ENCODE measurements at regions not wholly inside any gene's neighbourhood (a gene's known extent, or its start where the extent isn't known, plus 50 kb on each side); places are given as distances from the start of the nearest gene placed in this dataset.
"Not testable (repeated sequence)": the region's sequence is repeated elsewhere in the genome, so short reads cannot be mapped to it uniquely, and the experiment has no call there.

DNA sequence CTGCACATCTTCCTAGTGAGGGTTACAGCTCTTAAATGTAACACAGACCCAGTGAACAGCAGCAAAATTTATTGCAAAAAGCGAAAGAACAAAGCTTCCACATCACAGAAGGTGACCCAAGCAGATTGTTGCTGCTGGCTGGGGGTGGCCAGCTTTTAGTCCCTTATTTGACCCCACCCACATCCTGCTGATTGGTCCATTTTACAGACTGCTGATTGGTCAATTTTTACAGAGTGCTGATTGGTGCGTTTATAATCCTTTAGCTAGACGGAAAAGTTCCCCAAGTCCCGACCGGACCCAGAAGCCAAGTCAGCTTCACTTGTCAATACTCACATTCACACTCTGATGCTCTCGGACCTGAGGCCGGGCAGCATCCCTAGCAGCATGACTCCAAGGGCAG is 154.5 kb upstream of the ATP10A start:
- no peak for FAIRE-seq

DNA sequence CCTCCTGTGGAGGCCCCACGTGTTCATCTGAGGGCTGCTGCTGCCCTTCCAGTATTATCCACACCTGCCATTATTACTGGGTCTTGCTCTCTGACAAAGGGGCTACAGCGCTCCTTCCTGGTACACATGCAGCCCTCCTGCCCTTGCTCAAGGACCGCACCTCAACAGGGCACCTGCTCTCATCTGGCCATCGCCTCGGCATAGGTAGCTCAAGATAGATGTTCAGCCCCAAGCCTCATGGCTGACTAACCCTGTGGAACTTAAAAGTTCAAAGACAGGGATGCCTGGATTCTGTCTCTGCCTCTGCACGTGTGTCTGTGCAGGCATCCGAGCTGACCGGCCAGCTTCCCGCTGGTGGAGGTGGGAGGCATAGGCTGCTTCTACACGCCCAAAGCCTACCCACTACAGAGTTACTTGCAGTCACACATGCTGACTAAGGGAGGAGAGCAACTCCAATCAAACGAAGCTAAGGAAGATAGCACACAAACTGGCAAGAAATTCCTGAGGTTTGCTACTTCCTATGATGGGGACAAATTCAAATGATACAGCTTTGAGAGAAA is 152.5 kb upstream of the ATP10A start:
- FAIRE-seq: no peak

DNA sequence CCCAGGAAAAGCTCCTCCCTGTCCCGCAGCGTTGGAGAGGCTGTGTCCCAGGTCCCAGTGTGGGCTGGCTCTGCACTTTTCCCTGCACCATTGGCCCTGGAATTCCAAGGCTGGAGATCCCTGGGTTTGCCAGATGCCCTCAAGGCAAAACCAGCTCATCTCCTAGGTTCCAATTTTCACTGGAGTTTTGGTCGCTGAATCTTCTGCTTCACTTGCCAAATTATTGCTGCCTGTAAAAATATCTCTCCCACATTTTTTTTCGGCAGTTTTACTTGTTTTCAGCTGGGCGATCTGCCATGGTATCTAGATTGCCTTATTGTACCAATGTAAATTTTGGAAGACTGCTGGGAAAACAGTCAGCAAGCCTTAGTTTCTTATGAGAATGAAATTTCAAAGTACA is 150.9 kb upstream of the ATP10A start:
- no peak for FAIRE-seq

DNA sequence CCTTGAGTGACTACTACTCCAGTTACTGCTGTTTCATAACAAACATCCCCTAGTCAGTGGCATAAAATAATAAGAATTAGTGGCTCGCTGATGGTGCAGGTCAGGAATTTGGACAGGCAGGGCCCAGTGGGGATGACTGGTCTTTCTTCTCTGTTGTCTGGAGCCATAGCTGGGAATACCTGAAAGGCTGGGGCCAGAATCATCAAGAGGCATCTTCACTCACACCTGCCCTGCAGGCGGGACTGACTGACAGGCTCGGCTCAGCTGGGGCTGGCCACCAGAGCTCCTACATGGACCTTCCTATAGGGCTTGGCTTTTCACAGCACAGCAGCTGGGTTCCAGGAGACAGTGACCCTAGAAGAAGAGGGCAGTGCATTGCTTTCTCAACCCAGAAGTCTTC is 148.8 kb upstream of the ATP10A start:
- FAIRE-seq: no peak

DNA sequence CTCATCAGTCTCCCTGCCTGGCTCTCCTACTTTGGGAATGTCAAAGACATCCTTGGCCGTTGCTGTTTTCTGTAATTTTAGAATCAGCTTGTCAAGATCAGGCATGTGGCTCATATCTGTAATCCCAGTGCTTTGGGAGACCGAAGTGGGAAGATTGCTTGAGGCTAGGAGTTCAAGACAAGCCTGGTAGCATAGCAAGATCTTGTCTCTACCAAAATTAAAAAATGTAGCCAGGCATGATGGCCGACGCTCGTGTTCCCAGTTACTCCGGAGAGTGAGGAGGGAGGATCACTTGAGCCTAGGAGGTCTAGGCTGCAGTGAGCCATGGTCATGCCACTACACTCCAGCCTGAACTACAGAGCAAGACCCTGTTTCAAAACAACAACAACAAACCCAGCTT is 144.0 kb upstream of the ATP10A start:
- FAIRE-seq: no peak

DNA sequence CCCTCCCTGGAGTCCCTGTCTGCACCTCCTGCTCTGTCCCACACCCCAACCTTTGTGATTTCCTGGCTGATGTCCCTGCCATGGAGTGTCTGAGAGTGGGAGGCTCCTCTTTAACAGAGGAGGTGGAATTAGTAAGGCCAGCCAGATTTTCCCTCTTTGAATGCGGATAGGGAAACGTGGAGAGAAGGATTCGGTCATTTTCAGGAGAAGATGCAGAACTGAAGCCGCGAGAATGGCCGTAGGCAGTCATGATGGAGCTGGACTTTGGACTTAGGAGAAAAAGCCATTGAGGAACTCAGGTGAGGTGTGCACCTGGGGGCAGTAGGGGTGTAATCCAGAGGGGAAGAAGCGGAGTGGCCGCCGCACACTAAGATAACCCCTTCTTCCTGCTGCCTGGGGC is 138.1 kb upstream of the ATP10A start:
- no peak for FAIRE-seq

DNA sequence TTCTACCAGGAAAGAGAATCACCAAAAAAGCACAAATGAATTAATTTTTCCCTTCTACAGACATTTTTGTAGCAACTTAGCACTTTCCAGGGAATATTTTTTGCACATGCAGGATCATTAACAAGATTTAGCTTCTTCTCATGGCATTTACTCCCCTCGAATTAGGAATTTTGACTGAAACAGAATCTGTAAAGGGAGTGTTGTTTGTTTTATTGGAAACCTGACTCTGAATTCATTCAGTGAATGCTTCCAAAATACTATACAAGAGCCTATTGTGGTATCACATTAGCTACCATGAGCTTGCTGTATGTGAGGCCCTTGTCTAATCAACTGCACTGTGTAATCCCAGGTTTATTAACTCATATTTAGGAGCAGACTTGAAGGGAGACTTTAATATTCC is 130.4 kb upstream of the ATP10A start:
- no peak for FAIRE-seq

DNA sequence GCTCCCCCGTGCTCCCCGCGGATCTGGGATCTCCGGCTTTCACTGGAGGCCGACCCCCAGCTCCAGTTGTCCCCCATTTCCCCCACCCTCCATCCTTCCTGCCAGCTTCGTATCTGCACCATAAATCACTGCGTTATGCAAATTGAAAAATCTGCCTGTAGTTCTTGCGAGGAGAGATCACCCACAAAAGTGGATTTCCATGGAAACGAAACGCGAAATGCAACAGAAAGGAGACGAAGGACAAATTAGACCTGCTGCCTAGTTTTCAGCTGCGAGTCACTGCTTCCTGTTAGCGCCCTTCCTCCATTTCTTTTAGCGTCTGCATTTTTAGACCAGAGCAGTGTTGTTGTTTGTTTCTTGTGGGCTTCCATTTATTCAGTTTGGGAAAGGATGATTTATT is 127.1 kb upstream of the ATP10A start:
- FAIRE-seq: no peak

DNA sequence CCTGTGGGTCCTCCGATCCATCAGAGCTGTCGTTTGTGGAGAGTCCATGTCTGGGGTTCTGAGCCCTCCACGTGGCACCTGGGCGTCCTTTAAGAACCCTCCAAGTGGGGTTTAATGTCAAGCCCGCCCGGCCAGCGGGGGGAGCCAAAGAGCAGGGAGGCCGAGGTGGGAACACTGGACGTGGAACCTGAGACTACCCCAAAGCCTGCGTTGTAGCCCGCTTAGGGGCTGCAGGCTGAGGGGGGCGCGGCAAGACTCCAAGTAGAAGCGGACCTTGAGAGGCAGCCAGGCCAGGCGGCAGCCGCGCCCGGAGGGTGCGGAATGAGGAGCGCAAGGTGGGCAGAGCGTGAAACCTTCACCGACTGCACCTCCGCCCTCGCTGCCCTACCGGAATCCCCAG is 126.2 kb upstream of the ATP10A start:
- no peak for FAIRE-seq

DNA sequence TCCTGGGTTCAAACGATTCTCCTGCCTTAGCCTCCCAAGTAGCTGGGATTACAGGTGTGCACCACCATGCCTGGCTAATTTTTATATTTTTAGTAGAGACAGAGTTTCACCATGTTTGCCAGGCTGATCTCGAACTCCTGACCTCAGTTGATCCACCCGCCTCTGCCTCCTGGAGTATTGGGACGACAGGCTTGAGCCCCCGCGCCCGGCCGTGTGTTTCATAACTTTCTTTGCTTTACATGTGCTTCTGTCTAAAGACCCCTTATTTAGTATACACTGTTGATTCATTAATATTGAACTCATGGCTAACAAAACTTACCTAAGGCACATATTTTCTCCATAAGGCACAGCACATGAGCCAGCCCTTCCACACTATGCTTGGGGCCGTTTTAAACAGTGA is 125.6 kb upstream of the ATP10A start:
- not testable (repeated sequence) for FAIRE-seq

DNA sequence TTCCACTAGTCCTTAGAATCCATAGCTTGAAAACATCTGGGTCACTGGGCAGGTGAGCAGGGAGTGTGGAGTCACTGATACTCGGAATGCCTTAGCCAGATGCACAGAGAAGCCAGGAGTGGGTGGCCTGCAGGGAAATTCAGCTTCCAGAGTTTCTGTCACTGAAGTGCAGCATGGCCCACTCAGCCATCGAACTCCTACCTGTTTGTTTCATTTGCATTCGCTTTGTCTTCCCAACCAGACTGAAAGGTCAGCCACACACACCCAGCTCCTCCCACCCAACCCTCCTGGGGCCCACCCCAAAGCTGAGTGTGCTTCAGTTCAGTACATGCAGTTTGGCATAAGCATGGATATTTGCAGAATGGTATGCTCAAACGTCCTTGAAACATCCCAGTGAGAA is 124.5 kb upstream of the ATP10A start:
- no peak for FAIRE-seq

DNA sequence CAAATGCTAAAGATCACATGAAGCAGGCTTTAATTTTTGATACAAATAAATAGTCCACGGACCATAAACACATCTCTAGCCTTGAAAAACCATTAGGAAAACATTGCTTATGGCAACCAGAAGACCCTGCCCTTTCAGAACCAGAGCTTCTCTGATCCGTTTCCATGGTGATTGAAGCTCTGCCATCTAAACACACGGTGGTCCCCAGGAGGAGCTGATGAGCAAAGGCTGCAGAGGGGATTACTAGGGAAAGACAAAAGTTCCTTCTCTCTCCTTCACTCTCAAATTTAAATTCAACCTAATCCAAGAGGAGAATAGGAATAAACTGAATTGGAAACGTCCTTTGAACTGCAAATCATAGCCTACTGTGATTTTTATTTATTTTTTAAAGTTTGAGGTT is 122.0 kb upstream of the ATP10A start:
- FAIRE-seq: no peak

DNA sequence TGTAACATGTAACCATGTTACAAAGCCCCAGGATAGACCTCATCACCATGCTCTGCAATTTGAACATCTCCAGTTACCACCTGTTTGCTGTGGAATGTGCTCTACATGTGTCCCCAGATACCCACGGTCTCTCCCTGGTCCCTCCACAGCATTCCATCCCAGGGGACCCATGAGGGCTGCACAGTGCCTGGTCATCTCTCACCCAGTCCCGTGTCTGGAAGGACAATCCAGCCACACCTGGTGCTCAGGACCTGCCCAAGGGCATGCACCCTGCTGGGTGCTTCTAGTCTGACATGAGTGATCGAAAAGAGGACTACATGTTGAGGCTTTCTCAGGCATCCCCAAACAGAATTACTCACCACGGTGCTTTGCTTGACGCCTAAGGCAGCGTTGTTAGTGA is 119.6 kb upstream of the ATP10A start:
- no peak for FAIRE-seq

DNA sequence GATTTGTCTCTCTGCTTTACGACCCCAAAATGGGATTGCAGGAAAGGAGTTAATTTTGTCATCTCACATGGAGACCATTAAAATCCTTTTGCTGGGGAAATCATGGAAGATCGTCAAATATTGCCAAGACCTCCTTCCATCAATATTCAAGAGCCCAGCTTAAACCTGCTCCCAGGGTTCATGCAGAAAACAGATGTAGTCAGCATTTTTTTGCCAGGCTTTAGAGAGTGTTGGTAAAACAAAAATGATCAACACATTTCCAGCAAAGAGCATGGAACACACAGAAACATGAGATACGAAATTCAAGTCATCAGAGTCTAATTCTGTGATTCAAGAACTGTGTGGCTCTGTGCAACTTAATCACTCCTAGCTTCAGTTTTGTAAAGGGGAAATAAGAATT is 118.0 kb upstream of the ATP10A start:
- no peak for FAIRE-seq

DNA sequence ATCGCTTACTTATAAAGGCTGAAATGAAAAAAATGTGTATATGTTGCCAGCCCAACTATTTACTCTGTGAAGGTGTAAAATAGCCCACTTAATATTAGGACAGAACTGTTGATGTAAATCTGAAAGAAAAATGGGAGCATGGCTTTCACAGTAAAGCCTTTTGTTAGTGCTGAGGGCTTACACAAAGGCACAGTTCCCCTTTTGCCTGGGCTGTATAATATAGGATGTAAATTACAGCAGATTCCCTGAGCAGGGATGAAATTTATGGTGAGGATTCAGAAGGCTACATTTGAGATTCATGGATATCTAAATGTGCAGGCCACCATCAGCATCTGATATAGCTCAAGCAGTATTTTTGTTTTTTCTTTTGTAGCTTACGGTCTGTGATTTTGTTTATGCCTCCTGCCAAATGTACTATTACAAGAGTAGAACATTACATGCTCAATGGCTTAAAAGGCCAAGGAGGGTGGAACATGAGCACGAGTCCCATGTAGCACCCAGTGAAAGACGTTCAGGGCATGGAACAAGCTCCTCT is 109.1 kb upstream of the ATP10A start:
- no peak for FAIRE-seq

DNA sequence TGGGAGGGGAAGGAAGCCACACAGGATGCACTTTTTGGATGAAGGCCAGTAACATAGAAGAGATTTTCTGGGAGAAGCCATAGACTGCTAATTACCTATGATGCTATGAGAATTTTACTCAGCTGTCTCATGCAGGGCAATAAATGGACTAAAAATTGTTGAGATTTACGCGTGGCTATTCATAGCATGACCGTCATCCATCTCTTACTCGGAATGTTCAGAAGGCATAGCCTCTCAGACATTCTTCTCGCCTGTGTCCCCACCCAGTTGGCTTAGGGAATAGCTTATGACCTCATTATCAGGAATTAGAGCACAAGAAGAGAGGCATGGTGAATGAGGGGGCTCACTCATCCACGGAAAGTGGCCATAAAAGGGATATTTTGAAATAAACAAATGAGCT is 107.9 kb upstream of the ATP10A start:
- FAIRE-seq: no peak

DNA sequence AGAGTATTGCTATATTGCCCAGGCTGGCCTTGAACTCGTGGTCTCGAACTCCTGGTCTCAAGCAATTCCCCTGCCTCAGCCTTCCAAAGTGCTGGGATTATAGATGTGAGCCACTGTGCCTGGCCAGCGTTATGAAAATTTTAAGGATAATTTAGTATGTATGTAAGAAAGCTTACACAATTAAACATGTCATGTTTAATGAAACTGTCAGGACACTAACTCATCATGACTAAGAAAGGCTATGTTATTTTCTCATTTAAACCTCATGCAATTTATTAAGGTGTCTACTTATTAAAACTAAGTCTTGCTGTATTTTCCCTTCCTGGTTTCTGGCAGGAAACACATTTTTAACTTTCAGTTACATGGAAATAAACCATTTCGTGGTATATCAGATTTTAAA is 106.8 kb upstream of the ATP10A start:
- no peak for FAIRE-seq

DNA sequence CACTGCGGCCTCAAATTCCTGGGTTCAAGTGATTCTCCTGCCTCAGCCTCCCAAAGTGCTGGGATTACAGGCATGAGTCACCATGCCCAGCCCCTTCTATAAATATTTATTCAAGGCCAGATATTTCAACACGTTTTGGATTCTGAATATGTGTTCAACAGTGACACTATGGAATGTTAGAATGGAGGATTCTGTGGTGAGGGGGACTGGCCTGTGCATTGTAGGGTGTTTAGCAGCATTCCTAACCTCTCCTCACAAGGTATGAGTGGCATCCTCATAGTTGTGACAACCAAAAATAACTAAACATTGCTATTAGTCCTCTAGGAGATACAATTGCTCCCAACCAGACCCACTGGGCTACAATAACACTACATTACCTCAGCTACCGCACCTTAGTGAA is 104.0 kb upstream of the ATP10A start:
- no peak for FAIRE-seq

DNA sequence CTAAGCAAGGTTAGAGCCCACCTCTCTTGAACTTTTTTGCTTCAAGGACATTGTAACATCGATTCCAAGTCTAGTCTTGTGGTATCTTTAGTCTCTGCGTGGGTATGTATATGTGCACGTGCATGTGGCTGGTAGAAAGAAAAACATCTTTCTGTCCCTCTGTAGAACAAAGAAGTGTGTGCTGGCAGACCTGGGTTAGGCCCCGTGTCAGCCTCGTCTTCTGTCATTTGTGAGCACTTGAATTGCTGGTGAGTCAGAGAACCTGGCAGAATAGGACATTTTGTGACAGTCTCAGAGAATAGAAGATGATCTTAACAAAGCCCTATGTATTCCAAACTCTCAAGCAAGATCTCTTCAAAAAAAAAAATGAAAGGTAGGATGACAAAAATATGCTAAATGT is 102.2 kb upstream of the ATP10A start:
- FAIRE-seq: no peak

DNA sequence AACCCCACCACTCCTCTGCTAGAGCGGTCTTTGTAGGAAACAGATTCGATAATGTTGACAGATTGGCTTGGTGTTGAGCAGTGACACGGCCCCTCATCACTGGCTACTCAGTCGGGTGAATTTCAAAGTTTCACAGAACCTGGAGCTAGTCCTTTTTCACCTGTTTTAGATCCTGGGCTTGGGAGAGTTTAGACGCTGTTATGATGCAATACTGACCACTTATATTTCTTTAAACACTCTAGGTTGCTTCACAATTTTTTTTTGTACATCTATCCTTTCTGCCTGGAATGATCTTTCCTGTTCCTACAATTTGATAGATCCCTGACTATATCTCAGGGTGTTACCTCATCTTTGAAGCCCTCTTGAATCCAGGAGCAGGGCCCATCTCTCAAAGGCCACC is 97.1 kb upstream of the ATP10A start:
- no peak for FAIRE-seq

DNA sequence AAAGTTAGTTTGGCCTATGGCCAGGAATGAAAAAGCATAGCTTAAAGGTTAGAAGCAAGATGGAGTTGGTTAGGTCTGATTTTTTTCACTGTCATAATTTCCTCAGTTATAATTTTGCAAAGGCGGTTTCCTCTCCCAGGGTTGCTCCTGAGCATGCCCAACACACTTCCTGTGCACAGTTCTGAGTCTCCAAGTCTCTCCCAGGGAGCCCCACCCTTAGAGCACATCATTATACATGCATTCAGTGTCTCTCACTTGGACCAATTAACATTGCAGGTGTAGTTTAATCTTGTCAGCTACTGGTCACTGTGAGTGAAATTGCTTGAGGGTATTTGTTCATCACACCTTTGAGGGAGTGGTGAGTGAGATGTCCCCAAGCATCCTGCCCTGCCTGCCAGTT is 96.0 kb upstream of the ATP10A start:
- no peak for FAIRE-seq

DNA sequence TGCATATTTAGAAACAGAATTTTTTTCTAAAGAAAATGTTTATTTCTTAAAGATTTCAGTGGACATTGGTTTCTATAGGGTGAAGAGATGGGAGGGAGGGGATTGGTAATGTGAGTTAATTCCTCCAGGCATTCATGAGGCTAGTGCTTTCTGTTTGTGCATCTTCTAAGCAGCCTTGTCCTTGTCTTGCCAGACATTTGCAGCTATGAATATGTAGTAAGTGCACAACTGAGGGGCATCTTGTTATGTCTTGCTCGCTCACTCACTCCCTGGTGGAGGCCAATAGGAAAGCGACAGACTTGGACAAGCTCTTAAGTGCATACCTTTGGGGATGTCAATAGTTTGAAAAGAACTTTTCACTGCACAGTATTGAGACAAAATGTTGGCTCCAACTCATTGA is 92.5 kb upstream of the ATP10A start:
- no peak for FAIRE-seq

DNA sequence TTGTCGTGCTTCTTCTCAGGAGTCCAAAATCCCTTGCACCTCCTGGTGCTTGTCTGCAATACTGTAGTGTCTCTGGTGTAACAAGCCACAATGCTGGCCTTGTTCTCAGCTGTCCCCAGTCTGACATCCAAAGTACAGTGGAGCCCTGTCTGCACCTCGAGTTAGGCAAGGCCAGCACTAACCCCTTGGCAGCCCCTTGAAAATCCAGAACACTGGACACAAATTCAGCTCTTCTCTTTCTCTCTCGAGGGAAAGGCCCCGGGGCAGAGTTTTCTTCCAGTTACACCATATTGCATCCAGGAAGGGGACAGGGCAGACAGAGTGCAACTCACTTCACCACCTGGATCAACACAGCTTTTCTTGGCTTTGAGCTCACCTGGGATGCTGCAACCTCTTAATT is 91.3 kb upstream of the ATP10A start:
- no peak for FAIRE-seq

DNA sequence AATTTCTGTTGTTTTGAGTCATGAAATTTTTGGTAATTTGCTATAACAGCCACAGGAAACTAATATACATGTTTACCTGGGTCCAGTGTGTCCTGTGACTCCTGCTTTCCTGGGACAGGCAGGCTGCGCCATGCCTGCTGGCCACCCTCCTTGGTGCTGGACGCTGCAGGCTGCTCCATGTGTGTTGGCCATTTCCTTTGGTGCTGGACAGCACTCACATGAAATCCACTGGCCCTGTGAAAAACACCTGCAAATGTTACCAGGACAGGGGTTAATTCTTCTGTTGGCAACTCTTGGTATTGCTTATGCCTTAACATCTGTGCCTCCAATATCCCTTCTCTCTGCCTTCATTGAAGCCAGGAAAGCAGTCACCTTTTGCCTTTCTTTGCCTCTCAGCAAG is 86.9 kb upstream of the ATP10A start:
- FAIRE-seq: no peak

Measured in A204.1 (cell line).